ENCODE measurements at regions not wholly inside any gene's neighbourhood (a gene's known extent, or its start where the extent isn't known, plus 50 kb on each side); places are given as distances from the start of the nearest gene placed in this dataset.

- TF ChIP-seq CTCF (optimal IDR thresholded peaks at IDR 0.05 in 1 of 3, IDR thresholded peaks at IDR 0.05 in 1 of 3, conservative IDR thresholded peaks at IDR 0.05 in 1 of 3; ENCODE audit: extremely low read depth in 1 of 3, insufficient read depth in 2 of 3, low read length in 3 of 3) = no peak
- no peak for TF ChIP-seq EZH2 (IDR thresholded peaks at IDR 0.05; ENCODE audit: low read length)
Measured at GRCh38 chr7:66556549-66557213, 72.0 kb upstream of the KCTD7 start.
